ENCODE measurements at regions not wholly inside any gene's neighbourhood (a gene's known extent, or its start where the extent isn't known, plus 50 kb on each side); places are given as distances from the start of the nearest gene placed in this dataset.

- intact Hi-C loops (cut with DNase I) = no loop called here
- TF ChIP-seq POLR2A (IDR thresholded peaks at IDR 0.05) = no peak
- no peak for TF ChIP-seq CTCF (IDR thresholded peaks at IDR 0.05)
- H3K27ac ChIP-seq = no peak overlapping the region
- peaks cover 0 to 11% (median 0%) of the 10 kb centered on the region in 12 donors for H3K9me3 ChIP-seq
- no peak overlapping the region for H3K4me3 ChIP-seq
- no peak for DNase-seq
- 82 to 93% (median 91%) methylated on average over 20 of the region's 20 CpGs for WGBS, 4 donors
- no peaks in the 10 kb centered on the region for H3K27me3 ChIP-seq
- H3K4me1 ChIP-seq = peaks cover 0 to 5% (median 0%) of the 10 kb centered on the region in 12 donors
- H3K36me3 ChIP-seq = no peaks in the 10 kb centered on the region
- ATAC-seq = no peak
Measured at GRCh38 chr17:77294761-77295160, 154.0 kb downstream of the SEC14L1 start.

- H3K9me3 ChIP-seq = peaks cover 0 to 11% (median 0%) of the 10 kb centered on the region in 12 donors
- no peak for TF ChIP-seq CTCF (IDR thresholded peaks at IDR 0.05)
- no peak for TF ChIP-seq POLR2A (IDR thresholded peaks at IDR 0.05)
- H3K36me3 ChIP-seq = no peaks in the 10 kb centered on the region
- peaks cover 0 to 5% (median 0%) of the 10 kb centered on the region in 12 donors for H3K4me1 ChIP-seq
- 51 to 68% (median 60%) methylated on average over 10 to 12 of the region's 12 CpGs for WGBS, 4 donors
- no peak for ATAC-seq
- no peaks in the 10 kb centered on the region for H3K27me3 ChIP-seq
- intact Hi-C loops (cut with DNase I) = no loop called here
- no peak overlapping the region for H3K27ac ChIP-seq
- DNase-seq = no peak
- no peak overlapping the region for H3K4me3 ChIP-seq
Measured at GRCh38 chr17:77295241-77295853, 154.6 kb downstream of the SEC14L1 start.

GRCh38 chr17:77296769-77297409 lies 156.1 kb downstream of the SEC14L1 start:
- WGBS, 4 donors = 96 to 98% (median 97%) methylated on average over 6 of the region's 6 CpGs
- intact Hi-C loops (cut with DNase I) = no loop called here
- Histone ChIP-seq H3K27ac (no peak overlapping the region), H3K4me3 (no peak overlapping the region), H3K4me1 (peaks cover 0 to 5% (median 0%) of the 10 kb centered on the region in 12 donors), H3K36me3 (no peaks in the 10 kb centered on the region), H3K9me3 (peaks cover 0 to 11% (median 0%) of the 10 kb centered on the region in 12 donors), H3K27me3 (no peaks in the 10 kb centered on the region)
- ATAC-seq (no peak), DNase-seq (no peak)
- TF ChIP-seq CTCF (IDR thresholded peaks at IDR 0.05) (no peak), POLR2A (IDR thresholded peaks at IDR 0.05) (no peak)

GRCh38 chr17:77297693-77298666 lies 157.2 kb downstream of the SEC14L1 start:
- 80 to 90% (median 89%) methylated on average over 8 of the region's 8 CpGs for WGBS, 4 donors
- intact Hi-C loops (cut with DNase I) = no loop called here
- Histone ChIP-seq H3K4me3 (no peak overlapping the region), H3K27ac (no peak overlapping the region), H3K9me3 (peaks cover 0 to 11% (median 0%) of the 10 kb centered on the region in 12 donors), H3K27me3 (no peaks in the 10 kb centered on the region), H3K36me3 (no peaks in the 10 kb centered on the region), H3K4me1 (peaks cover 0 to 5% (median 0%) of the 10 kb centered on the region in 12 donors)
- DNase-seq (no peak), ATAC-seq (no peak)
- TF ChIP-seq CTCF (IDR thresholded peaks at IDR 0.05) (no peak), POLR2A (IDR thresholded peaks at IDR 0.05) (no peak)
